Esophagus muscularis mucosa (tissue), 4 donors: ENCODE measurements at regions not wholly inside any gene's neighbourhood (a gene's known extent, or its start where the extent isn't known, plus 50 kb on each side); places are given as distances from the start of the nearest gene placed in this dataset.

Experiments
- CTCF ChIP-seq, 3 experiments: fragments of 200-600 bp in 2 of 3; fragments of 450-650 bp in 1 of 3; sonication (generic) in 2 of 3; IDR thresholded peaks; one replicate each; pipeline ENCODE4 v1.5.1; 2017 to 2019; ENCODE audit warnings: antibody characterized with exemption in 3 of 3, mild to moderate bottlenecking in 2 of 3, moderate library complexity in 1 of 3
- EP300 ChIP-seq: sonication (generic); formaldehyde crosslinking; IDR thresholded peaks from one replicate; pipeline ENCODE4 v1.6.1; 2017; ENCODE audit warnings: antibody characterized with exemption
- POLR2A ChIP-seq: fragments of 450-650 bp; IDR thresholded peaks from one replicate; pipeline ENCODE4 v1.6.1; 2017; ENCODE audit warnings: antibody characterized with exemption, moderate library complexity, mild to moderate bottlenecking, low read depth
- POLR2AphosphoS5 ChIP-seq, 2 donors: sonication (generic); formaldehyde crosslinking; IDR thresholded peaks; one replicate each; pipeline ENCODE4 v1.6.1; 2017; ENCODE audit warnings: antibody characterized with exemption in 2 of 2

- no peak for TF ChIP-seq CTCF (IDR thresholded peaks at IDR 0.05)
- TF ChIP-seq POLR2A, result no peak
- TF ChIP-seq EP300, result no peak
- no peak for TF ChIP-seq POLR2AphosphoS5 (IDR thresholded peaks at IDR 0.05)
These were observed 372.2 kb downstream of the VGLL3 start for GRCh38 chr3:86618706-86619105.
